H9 (cell line): ENCODE measurements at regions not wholly inside any gene's neighbourhood (a gene's known extent, or its start where the extent isn't known, plus 50 kb on each side); places are given as distances from the start of the nearest gene placed in this dataset.

Experiments
- DNase-seq: peaks from one replicate; pipeline ENCODE4 v3.0.0-alpha.2; 2017
- H2AFZ ChIP-seq: one replicate; pipeline ENCODE4 v1.6.1; 2013; ENCODE audit warnings: mild to moderate bottlenecking, low read length, control low read depth, moderate library complexity
- H2AK5ac ChIP-seq: 2 replicates; pipeline ENCODE4 v1.6.1; 2013; ENCODE audit warnings: low read length, control low read depth, mixed read lengths; ENCODE audit not compliant: insufficient read length
- H2BK120ac ChIP-seq: one replicate; pipeline ENCODE4 v1.6.1; 2013; ENCODE audit warnings: low read depth, mild to moderate bottlenecking, low read length, control low read depth, inconsistent platforms; ENCODE audit not compliant: poor library complexity, severe bottlenecking
- H2BK12ac ChIP-seq: 2 replicates; pipeline ENCODE4 v1.6.1; 2013; ENCODE audit warnings: low read length, control low read depth, mixed read lengths, low read depth; ENCODE audit not compliant: insufficient read length
- H2BK15ac ChIP-seq: 2 replicates; pipeline ENCODE4 v1.6.1; 2013; ENCODE audit warnings: low read depth, low read length, control low read depth
- H2BK20ac ChIP-seq: one replicate; pipeline ENCODE4 v1.6.1; 2013; ENCODE audit warnings: low read depth, mild to moderate bottlenecking, low read length, control low read depth, inconsistent platforms; ENCODE audit not compliant: poor library complexity, severe bottlenecking
- H2BK5ac ChIP-seq: 2 replicates; pipeline ENCODE4 v1.6.1; 2013; ENCODE audit warnings: low read length, control low read depth, mixed read lengths; ENCODE audit not compliant: insufficient read length
- H3K14ac ChIP-seq: 2 replicates; pipeline ENCODE4 v1.6.1; 2013; ENCODE audit warnings: low read length, control low read depth; ENCODE audit not compliant: insufficient read depth
- H3K18ac ChIP-seq: 2 replicates; pipeline ENCODE4 v1.6.1; 2013; ENCODE audit warnings: low read depth, mild to moderate bottlenecking, mixed read lengths, low read length, control low read depth; ENCODE audit not compliant: insufficient read length
- H3K23ac ChIP-seq: 2 replicates; pipeline ENCODE4 v1.6.1; 2013; ENCODE audit warnings: low read length, control low read depth, mixed read lengths, low read depth; ENCODE audit not compliant: insufficient read length
- H3K23me2 ChIP-seq: 2 replicates; pipeline ENCODE4 v1.6.1; 2013; ENCODE audit warnings: low read depth, mild to moderate bottlenecking, mixed read lengths, low read length, control low read depth; ENCODE audit not compliant: insufficient read length, poor library complexity, severe bottlenecking
- H3K27ac ChIP-seq: 2 replicates; pipeline ENCODE4 v1.5.1; 2013; ENCODE audit warnings: low read length, control low read depth, mixed read lengths, low read depth; ENCODE audit not compliant: insufficient read length
- H3K27me3 ChIP-seq: 2 replicates; pipeline ENCODE4 v1.6.1; 2013; ENCODE audit warnings: low read length, control low read depth, inconsistent platforms; ENCODE audit not compliant: insufficient read depth
- H3K4ac ChIP-seq: 2 replicates; pipeline ENCODE4 v1.6.1; 2013; ENCODE audit warnings: low read depth, mild to moderate bottlenecking, control low read depth, inconsistent platforms, low read length, moderate library complexity
- H3K4me1 ChIP-seq: 2 replicates; pipeline ENCODE4 v1.6.1; 2013; ENCODE audit warnings: low read length, control low read depth, inconsistent platforms; ENCODE audit not compliant: insufficient read depth
- H3K4me2 ChIP-seq: 2 replicates; pipeline ENCODE4 v1.6.1; 2013; ENCODE audit warnings: low read length, control low read depth, mixed read lengths; ENCODE audit not compliant: insufficient read length, insufficient read depth
- H3K56ac ChIP-seq: 2 replicates; pipeline ENCODE4 v1.6.1; 2013; ENCODE audit warnings: low read depth, mild to moderate bottlenecking, mixed read lengths, low read length, control low read depth; ENCODE audit not compliant: insufficient read length
- H3K79me1 ChIP-seq: 2 replicates; pipeline ENCODE4 v1.6.1; 2013; ENCODE audit warnings: low read depth, mild to moderate bottlenecking, moderate library complexity, low read length, control low read depth, inconsistent platforms; ENCODE audit not compliant: insufficient read depth, poor library complexity, severe bottlenecking
- H3K79me2 ChIP-seq: 2 replicates; pipeline ENCODE4 v1.6.1; 2013; ENCODE audit warnings: low read length, control low read depth, inconsistent platforms; ENCODE audit not compliant: insufficient read depth
- H3K9ac ChIP-seq: 2 replicates; pipeline ENCODE4 v1.6.1; 2013; ENCODE audit warnings: low read length, control low read depth, mixed read lengths; ENCODE audit not compliant: insufficient read length; ENCODE audit errors: extremely low read depth
- H3K9me3 ChIP-seq: one replicate; pipeline ENCODE4 v1.6.1; 2013; ENCODE audit warnings: low read depth, low read length, inconsistent platforms; ENCODE audit not compliant: control insufficient read depth
- H3T11ph ChIP-seq: one replicate; pipeline ENCODE4 v1.6.1; 2013; ENCODE audit warnings: mild to moderate bottlenecking, low read length, control low read depth, inconsistent platforms
- H4K20me1 ChIP-seq: one replicate; pipeline ENCODE4 v1.6.1; 2013; ENCODE audit not compliant: control insufficient read depth, insufficient read length, insufficient read depth
- H4K5ac ChIP-seq: 2 replicates; pipeline ENCODE4 v1.6.1; 2013; ENCODE audit warnings: low read depth, mild to moderate bottlenecking, mixed read lengths, low read length, control low read depth; ENCODE audit not compliant: insufficient read length
- H4K8ac ChIP-seq: replicated peaks from 2 replicates; pipeline ENCODE4 v1.6.1; 2013; ENCODE audit warnings: low read length, control low read depth, mixed read lengths, low read depth; ENCODE audit not compliant: insufficient read length
- H4K91ac ChIP-seq: 2 replicates; pipeline ENCODE4 v1.6.1; 2013; ENCODE audit warnings: low read depth, mild to moderate bottlenecking, moderate library complexity, mixed read lengths, low read length, control low read depth; ENCODE audit not compliant: insufficient read length
- H3K27ac Mint-ChIP-seq, 3 experiments: 2 replicates in 2 of 3; 3 replicates in 1 of 3; pipeline ENCODE4 v1.8.0; 2020 to 2021; ENCODE audit warnings: mixed read lengths in 3 of 3, mild to moderate bottlenecking in 1 of 3, moderate library complexity in 1 of 3
- H3K27me3 Mint-ChIP-seq: 2 replicates; pipeline ENCODE4 v1.8.0; 2021; ENCODE audit warnings: low read depth, mild to moderate bottlenecking, moderate library complexity, mixed read lengths
- H3K36me3 Mint-ChIP-seq, 3 experiments: 2 replicates in 2 of 3; 3 replicates in 1 of 3; pipeline ENCODE4 v1.8.0; 2020 to 2021; ENCODE audit warnings: low read depth in 3 of 3, mixed read lengths in 3 of 3; ENCODE audit not compliant: insufficient read depth in 1 of 3
- H3K4me1 Mint-ChIP-seq, 2 experiments: 2 replicates each; pipeline ENCODE4 v1.8.0; 2020; ENCODE audit warnings: mixed read lengths in 2 of 2
- H3K4me3 Mint-ChIP-seq, 2 experiments: 2 replicates in 1 of 2; 3 replicates in 1 of 2; pipeline ENCODE4 v1.8.0; 2020 to 2021; ENCODE audit warnings: mild to moderate bottlenecking in 2 of 2, mixed read lengths in 2 of 2, moderate library complexity in 1 of 2
- H3K9me3 Mint-ChIP-seq, 2 experiments: 2 replicates in 1 of 2; 3 replicates in 1 of 2; pipeline ENCODE4 v1.8.0; 2020; ENCODE audit warnings: mild to moderate bottlenecking in 2 of 2, mixed read lengths in 2 of 2, moderate library complexity in 1 of 2
- WGBS: extraction: QIAGEN DNeasy Blood & Tissue Kit; methylation state at CpG from one replicate; pipeline ENCODE4 v1.1.7; 2013; ENCODE audit warnings: missing lambda C conversion rate, low lambda C conversion rate, mixed read lengths; ENCODE audit not compliant: insufficient read length; ENCODE audit errors: extremely low coverage; 5-methylcytosine and 5-hydroxymethylcytosine counted together
- TF ChIP-seq, protein P1 (sequence below): fragments of 200-600 bp; sonication (generic); conservative IDR thresholded peaks from 3 replicates; pipeline ENCODE4 v1.8.0; 2021; ENCODE audit warnings: antibody characterized with exemption, mild to moderate bottlenecking

DNA sequence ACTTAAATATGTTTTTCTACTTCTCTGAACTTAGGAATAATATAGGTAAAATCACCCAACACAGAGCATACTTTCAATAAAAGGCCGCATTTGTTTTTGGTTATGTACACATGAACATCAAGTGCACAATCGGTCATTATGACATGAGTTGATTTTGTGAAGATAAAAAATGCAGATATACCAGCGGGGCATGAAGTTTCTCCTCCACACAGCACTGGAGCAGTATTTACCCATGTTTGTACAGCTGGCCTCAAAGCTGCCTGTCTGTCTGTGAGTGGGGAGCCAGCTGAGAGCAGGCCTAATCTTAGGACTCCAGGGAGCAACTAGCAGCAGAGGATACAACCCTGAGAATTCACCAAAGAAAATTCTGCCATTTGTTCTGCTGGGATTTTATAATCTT lies 206.5 kb downstream of the TPBG start:
- Histone ChIP-seq H3K79me1 (no peaks in the 10 kb centered on the region), H3K23ac (no peak overlapping the region), H2BK15ac (no peak overlapping the region), H3K9me3 (no peaks in the 10 kb centered on the region), H3K4me1 (no peaks in the 10 kb centered on the region; the same call in 1 of the 2 replicates), H3K79me2 (no peaks in the 10 kb centered on the region), H3K23me2 (no peaks in the 10 kb centered on the region), H2AFZ (no peak overlapping the region), H2BK12ac (no peak overlapping the region), H2AK5ac (no peak overlapping the region), H3K9ac (no peak overlapping the region), H3K14ac (no peak overlapping the region), H4K8ac (no peak overlapping the region), H3K4ac (no peak overlapping the region), H3K27ac (no peak overlapping the region), H4K20me1 (no peaks in the 10 kb centered on the region), H2BK120ac (no peak overlapping the region), H4K5ac (no peak overlapping the region), H2BK5ac (no peak overlapping the region), H3K27me3 (no peaks in the 10 kb centered on the region), H3K56ac (no peak overlapping the region), H3T11ph (no peak overlapping the region), H3K18ac (no peak overlapping the region), H4K91ac (no peak overlapping the region), H2BK20ac (no peak overlapping the region), H3K4me2 (no peak overlapping the region)
- TF ChIP-seq, protein P1, sequence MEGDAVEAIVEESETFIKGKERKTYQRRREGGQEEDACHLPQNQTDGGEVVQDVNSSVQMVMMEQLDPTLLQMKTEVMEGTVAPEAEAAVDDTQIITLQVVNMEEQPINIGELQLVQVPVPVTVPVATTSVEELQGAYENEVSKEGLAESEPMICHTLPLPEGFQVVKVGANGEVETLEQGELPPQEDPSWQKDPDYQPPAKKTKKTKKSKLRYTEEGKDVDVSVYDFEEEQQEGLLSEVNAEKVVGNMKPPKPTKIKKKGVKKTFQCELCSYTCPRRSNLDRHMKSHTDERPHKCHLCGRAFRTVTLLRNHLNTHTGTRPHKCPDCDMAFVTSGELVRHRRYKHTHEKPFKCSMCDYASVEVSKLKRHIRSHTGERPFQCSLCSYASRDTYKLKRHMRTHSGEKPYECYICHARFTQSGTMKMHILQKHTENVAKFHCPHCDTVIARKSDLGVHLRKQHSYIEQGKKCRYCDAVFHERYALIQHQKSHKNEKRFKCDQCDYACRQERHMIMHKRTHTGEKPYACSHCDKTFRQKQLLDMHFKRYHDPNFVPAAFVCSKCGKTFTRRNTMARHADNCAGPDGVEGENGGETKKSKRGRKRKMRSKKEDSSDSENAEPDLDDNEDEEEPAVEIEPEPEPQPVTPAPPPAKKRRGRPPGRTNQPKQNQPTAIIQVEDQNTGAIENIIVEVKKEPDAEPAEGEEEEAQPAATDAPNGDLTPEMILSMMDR, result no peak
- no peak overlapping the region for H3K27ac Mint-ChIP-seq
- no peaks in the 10 kb centered on the region for H3K36me3 Mint-ChIP-seq
- H3K27me3 Mint-ChIP-seq, result no peaks in the 10 kb centered on the region
- H3K9me3 Mint-ChIP-seq, result no peaks in the 10 kb centered on the region
- no peak for DNase-seq
- no peak overlapping the region for H3K4me3 Mint-ChIP-seq
- peaks cover 14 to 16% of the 10 kb centered on the region in 2 experiments for H3K4me1 Mint-ChIP-seq
- no CpG with 5 or more reads among the region's 3 CpGs for WGBS
